ENCODE measurements at regions not wholly inside any gene's neighbourhood (a gene's known extent, or its start where the extent isn't known, plus 50 kb on each side); places are given as distances from the start of the nearest gene placed in this dataset.

- TF ChIP-seq CTCF (IDR thresholded peaks at IDR 0.05) (no peak), POLR2A (IDR thresholded peaks at IDR 0.05) (no peak)
These were observed 151.1 kb upstream of the ADGRL3 start for GRCh38 chr4:61049018-61049417.

Data from right lobe of liver (tissue), 4 donors.